ENCODE measurements at regions not wholly inside any gene's neighbourhood (a gene's known extent, or its start where the extent isn't known, plus 50 kb on each side); places are given as distances from the start of the nearest gene placed in this dataset.

GRCh38 chr11:70537576-70538571 lies 139.5 kb downstream of the CTTN start:
- no peak for DNase-seq

- DNase-seq: no peak
Measured at GRCh38 chr11:70538641-70539359, 140.5 kb downstream of the CTTN start.

GRCh38 chr11:70539360-70540095 lies 141.2 kb downstream of the CTTN start:
- no peak for DNase-seq

GRCh38 chr11:70540196-70540595 lies 141.9 kb downstream of the CTTN start:
- DNase-seq: no peak

- no peak for DNase-seq
Measured at GRCh38 chr11:70541176-70541575, 142.8 kb downstream of the CTTN start.

GRCh38 chr11:70541699-70542098 lies 143.4 kb downstream of the CTTN start:
- no peak for DNase-seq

DNA sequence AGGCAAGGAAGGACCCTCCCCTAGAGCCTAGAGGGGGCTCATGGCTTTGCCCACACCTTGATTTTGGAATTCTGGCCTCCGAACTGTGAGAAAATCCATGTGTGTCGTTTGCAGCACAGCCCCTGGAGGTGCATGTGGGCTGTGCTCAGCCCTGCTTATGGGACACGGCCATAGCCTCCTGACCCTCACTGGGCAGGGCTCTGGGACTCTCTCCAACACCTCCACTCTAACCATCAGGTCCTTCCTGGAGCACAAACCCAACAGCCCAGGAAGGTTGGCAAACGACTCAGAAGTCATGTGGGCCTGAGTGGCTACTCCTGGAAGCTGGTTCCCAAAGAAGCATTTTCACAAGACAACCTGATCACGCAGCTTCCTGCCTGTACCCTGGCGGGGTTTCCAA lies 144.1 kb downstream of the CTTN start:
- no peak for DNase-seq

- DNase-seq: no peak
Measured at GRCh38 chr11:70542811-70543210, 144.5 kb downstream of the CTTN start.

- DNase-seq: no peak
Measured at GRCh38 chr11:70543611-70544010, 145.3 kb downstream of the CTTN start.

- no peak for DNase-seq
Measured at GRCh38 chr11:70544067-70544773, 145.9 kb downstream of the CTTN start.

GRCh38 chr11:70544774-70545609 lies 146.7 kb downstream of the CTTN start:
- no peak for DNase-seq

DNA sequence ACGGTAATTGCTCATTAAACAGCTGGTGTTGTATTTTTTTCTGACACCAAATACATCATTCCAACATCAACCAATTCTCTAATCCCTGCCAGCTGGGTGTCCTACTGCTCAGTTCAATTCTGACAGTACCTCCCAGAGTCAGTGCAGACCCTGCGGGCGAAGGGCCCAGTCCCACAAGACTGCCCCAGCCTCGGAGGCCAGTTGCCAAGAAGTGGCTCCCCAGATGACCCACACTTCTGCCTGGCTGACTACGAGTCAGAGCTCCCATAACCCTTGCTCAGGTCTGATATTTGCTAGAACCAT lies 147.2 kb downstream of the CTTN start:
- no peak for DNase-seq

- DNase-seq: no peak
Measured at GRCh38 chr11:70546191-70546940, 148.0 kb downstream of the CTTN start.

GRCh38 chr11:70547386-70547785 lies 149.1 kb downstream of the CTTN start:
- DNase-seq: no peak

- DNase-seq: no peak
Measured at GRCh38 chr11:70547821-70548670, 149.7 kb downstream of the CTTN start.

- no peak for DNase-seq
Measured at GRCh38 chr11:70548976-70549375, 150.6 kb downstream of the CTTN start.

DNA sequence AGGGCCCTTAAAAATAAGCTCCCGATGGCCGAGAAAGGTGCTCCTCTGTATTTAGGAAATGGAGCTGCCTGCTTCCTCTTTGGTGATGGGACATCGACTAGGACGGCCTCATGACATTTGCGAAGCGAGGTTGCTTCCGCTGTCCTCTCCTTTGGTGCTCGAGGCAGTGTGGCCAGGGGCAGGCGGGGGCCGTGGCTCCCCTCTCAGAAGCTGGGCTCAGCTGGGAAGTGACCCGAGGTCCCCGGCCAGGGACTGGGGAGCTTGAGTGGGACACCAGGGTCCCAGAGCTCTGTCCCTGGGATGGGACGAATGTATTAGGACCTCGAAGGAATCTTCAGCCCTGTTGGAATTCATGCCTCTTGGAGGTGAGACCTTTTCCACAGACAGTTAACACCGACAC lies 151.1 kb downstream of the CTTN start:
- no peak for DNase-seq

DNA sequence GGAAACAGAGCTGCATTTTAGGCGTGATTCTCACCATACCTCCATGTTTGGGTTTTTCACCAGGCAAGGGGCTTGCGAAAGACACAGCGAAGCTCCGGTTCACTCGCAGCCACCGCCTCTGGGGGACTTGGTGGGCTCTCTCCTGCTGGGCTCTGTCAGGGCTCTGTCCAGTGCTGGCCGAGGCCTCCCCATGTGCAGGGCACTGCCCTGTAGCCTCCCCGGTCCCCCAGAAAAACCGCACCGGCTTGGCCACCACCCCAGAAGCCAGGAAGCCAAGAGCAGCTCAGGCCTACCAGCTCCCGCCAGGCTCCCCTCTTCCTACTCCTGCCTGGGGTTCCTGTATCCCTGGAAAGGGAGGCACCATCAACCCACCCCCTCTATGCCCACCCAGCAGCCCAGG lies 151.5 kb downstream of the CTTN start:
- DNase-seq: no peak

- no peak for DNase-seq
Measured at GRCh38 chr11:70550456-70551195, 152.3 kb downstream of the CTTN start.
